Stimulated activated naive CD8-positive, alpha-beta T cell treated with anti-CD3 and anti-CD28 coated beads, Interleukin-15, amount 100 ng/mL, for 72 hours (primary cell): ENCODE measurements at regions not wholly inside any gene's neighbourhood (a gene's known extent, or its start where the extent isn't known, plus 50 kb on each side); places are given as distances from the start of the nearest gene placed in this dataset.

Experiments used
- ATAC-seq: fragments of 150-1000 bp; cut with Tn5 transposase; 2 replicates; pipeline ENCODE4 v1.10.0; 2021; ENCODE audit warnings: mild to moderate bottlenecking, moderate library complexity
- DNase-seq, 2 donors: peaks; one replicate each; pipeline ENCODE4 v3.0.0; 2021 to 2022
- H3K27ac Mint-ChIP-seq, 2 donors: one replicate each; pipeline ENCODE4 v1.8.0; 2022; ENCODE audit warnings: mild to moderate bottlenecking in 2 of 2, mixed read lengths in 2 of 2, moderate library complexity in 2 of 2
- H3K27me3 Mint-ChIP-seq: one replicate; pipeline ENCODE4 v1.8.0; 2022; ENCODE audit warnings: mixed read lengths
- H3K4me1 Mint-ChIP-seq: one replicate; pipeline ENCODE4 v1.8.0; 2022; ENCODE audit warnings: mild to moderate bottlenecking, mixed read lengths
- H3K4me3 Mint-ChIP-seq, 2 donors: one replicate each; pipeline ENCODE4 v1.8.0; 2022; ENCODE audit warnings: mild to moderate bottlenecking in 2 of 2, mixed read lengths in 2 of 2, moderate library complexity in 1 of 2
- H3K9me3 Mint-ChIP-seq, 2 donors: one replicate each; pipeline ENCODE4 v1.8.0; 2022; ENCODE audit warnings: mixed read lengths in 2 of 2

DNA sequence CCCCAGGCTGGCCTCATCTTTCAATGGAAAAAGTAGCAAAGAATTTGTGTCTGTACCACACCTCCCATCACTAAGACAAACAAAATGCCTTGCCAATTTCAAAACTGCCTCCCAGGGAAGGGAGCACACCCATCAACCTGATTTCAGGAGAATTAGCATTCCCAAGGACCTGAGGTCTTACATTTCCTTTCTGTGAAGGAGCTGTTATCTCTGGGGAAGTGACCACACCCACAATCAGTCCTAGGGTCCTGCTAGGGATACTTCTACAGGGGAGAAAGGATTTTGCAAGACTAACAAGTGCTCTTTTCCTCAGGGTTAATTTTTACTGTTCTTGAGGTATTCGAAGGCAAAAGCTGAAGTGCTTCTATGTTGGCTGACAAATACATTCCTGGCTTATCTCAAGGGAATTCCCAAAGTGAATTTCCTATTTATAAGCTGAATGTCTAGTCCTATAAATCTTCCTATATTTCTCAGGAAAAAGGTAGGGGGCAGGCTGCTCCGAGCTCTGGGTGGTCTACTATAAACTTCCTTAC, 97.4 kb upstream of the ITGA1 start:
- Mint-ChIP-seq H3K4me1 (peaks cover 10% of the 10 kb centered on the region), H3K27ac (no peak overlapping the region), H3K9me3 (no peaks in the 10 kb centered on the region), H3K4me3 (no peak overlapping the region), H3K27me3 (no peaks in the 10 kb centered on the region)
- ATAC-seq (no peak), DNase-seq (no peak)

DNA sequence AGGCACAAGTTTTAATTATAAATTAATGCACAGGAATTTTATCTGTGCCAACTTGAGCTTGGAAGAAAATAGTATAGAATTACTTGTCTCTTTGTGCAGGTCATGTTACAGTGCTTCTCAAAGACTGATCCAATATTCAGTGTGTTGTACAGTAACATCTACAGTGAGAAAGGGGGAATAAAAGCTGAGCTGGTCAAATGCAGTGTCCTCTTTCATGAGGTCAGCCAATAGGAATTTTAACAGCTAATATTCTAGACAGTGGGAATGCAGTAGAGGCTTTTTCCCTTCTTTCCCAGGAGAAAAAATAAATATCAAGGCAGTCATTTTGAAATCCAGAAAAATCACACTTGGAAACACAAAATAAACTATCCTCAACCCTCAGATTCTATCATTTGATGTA, 95.7 kb upstream of the ITGA1 start:
- H3K4me1 Mint-ChIP-seq: peaks cover 10% of the 10 kb centered on the region
- H3K27me3 Mint-ChIP-seq: no peaks in the 10 kb centered on the region
- no peak for ATAC-seq
- no peak overlapping the region for H3K27ac Mint-ChIP-seq
- H3K4me3 Mint-ChIP-seq: no peak overlapping the region
- H3K9me3 Mint-ChIP-seq: no peaks in the 10 kb centered on the region
- DNase-seq: no peak

DNA sequence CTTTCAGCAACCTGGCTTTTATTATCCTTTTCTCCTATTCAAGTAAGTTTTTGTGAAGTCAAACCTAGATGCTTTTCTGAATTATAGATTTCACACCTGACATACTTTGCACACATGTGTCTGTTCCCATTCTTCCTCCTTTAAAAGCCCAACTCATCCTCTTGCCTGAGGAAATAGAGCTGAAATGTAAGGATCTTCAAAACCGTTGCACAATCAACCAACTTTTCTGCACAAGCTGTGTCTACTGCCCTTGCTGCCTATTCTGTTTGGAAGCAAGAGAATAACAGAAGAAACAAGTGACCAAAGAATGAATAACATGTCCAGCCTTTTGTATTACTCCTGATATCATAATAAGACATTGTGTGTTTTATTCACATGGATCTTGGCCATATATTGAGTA, 95.1 kb upstream of the ITGA1 start:
- H3K27me3 Mint-ChIP-seq: no peaks in the 10 kb centered on the region
- peaks cover 10% of the 10 kb centered on the region for H3K4me1 Mint-ChIP-seq
- no peak for ATAC-seq
- H3K27ac Mint-ChIP-seq: no peak overlapping the region
- no peak overlapping the region for H3K4me3 Mint-ChIP-seq
- DNase-seq: no peak
- no peaks in the 10 kb centered on the region for H3K9me3 Mint-ChIP-seq

DNA sequence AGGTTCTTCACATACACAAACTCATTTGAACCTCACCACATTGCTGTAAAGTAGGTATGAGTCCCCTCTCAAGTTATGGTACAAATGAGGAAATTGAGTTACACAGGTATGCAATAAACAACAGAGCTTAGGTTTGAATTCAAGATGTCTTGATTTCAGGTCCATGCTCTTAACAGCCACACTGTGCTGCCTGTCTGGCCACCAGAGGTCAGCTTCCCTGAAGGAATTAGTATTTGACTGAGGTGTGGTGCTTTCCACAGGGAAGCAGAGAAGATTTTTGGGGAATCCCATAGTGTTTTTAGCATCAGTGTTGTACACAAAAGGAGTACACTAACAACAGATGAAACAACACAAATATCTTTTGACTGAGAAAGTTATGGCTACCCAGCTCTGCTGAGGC, 94.4 kb upstream of the ITGA1 start:
- Mint-ChIP-seq H3K4me1 (peaks cover 10% of the 10 kb centered on the region), H3K4me3 (no peak overlapping the region), H3K27me3 (no peaks in the 10 kb centered on the region), H3K9me3 (no peaks in the 10 kb centered on the region), H3K27ac (no peak overlapping the region)
- peak in 1 of 2 donors; percentile 14 for DNase-seq
- peak; percentile 56 for ATAC-seq

DNA sequence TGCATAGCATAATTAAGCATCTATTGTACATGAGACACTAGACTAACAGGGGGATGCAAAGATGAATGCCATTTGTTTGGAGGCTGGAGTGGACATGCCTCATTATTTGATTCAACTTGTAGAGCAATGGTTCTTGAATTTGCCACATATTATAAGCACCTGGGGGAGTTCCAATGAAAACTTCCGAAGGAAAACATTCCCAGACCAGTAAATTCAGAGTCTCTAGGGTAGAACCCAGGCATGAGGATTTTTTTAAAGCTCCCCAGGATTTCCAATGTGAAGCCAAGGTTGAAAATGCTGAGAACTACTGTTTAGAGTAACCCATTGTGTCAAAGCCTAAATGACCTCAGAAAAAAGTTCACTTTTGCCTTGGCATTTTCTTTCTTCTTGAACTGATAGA, 93.9 kb upstream of the ITGA1 start:
- Mint-ChIP-seq H3K4me3 (no peak overlapping the region), H3K9me3 (no peaks in the 10 kb centered on the region), H3K27me3 (no peaks in the 10 kb centered on the region), H3K27ac (no peak overlapping the region), H3K4me1 (peaks cover 10% of the 10 kb centered on the region)
- no peak for DNase-seq
- ATAC-seq: no peak

DNA sequence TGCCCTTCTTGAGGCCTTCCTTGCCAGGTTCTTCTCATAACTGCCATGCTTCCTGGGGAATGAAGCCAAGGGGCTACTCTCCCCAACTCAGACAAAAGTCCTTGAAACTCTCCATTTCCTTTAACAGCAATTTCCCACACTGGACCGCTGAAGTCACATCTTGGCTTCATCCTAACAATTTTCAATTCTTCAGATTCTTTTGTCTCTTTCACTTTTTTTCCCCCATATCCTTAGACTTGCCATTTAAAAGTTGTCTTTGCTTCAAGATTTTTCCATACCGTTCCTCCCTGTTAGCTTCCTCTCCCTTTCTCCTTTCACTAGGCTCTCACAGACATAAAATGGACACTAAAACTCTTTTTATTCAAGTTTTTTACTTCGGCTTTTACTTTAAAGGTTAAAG, 93.1 kb upstream of the ITGA1 start:
- no peak overlapping the region for H3K4me3 Mint-ChIP-seq
- no peak for ATAC-seq

DNA sequence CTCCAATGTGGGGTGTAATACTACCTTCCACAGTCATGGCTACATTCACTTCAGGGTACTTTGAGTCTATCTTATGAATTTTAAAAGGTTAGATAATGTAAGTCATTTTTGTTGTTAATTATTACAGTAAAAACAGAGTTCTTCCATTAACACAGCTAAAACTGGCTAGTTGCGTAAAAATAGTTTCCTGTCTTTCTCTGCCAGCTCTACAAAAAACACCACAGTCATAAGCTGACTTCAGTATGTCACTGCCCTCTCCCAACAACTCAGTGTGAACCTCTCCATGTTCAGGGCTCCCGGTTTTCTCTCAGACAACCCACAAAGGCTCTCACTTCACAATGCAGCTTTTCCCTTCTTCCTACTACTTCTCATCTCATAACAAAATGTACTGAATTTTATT, 84.8 kb upstream of the ITGA1 start:
- DNase-seq: no peak
- no peak for ATAC-seq
- H3K27ac Mint-ChIP-seq: no peak overlapping the region
- H3K27me3 Mint-ChIP-seq: no peaks in the 10 kb centered on the region
- no peak overlapping the region for H3K4me3 Mint-ChIP-seq
- peaks cover 11% of the 10 kb centered on the region for H3K4me1 Mint-ChIP-seq
- H3K9me3 Mint-ChIP-seq: no peaks in the 10 kb centered on the region

More for the DNA sequence above, 93.1 kb upstream of the ITGA1 start:
- Mint-ChIP-seq H3K4me1 (peaks cover 10% of the 10 kb centered on the region), H3K9me3 (no peaks in the 10 kb centered on the region), H3K27me3 (no peaks in the 10 kb centered on the region), H3K27ac (no peak overlapping the region)
- no peak for DNase-seq

DNA sequence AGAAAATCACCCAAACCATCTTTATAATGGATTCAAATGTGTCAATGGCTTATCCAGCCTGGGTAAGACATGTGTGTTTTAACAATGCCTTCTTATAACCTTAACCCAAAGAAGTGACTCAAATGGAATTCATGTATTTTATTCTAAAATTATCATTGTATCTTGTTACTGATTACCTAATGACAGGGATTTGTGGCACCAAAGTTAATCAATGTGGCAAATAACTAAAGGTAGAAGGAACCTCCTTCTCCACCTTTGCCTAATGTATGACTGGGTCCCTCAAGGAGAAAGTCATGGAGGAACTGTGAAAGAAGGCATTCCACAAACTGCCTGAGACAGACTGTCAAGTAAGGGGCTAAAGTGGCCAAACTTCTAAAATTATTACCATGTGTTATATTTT, 84.4 kb upstream of the ITGA1 start:
- H3K4me1 Mint-ChIP-seq: peaks cover 11% of the 10 kb centered on the region
- H3K27me3 Mint-ChIP-seq: no peaks in the 10 kb centered on the region
- H3K4me3 Mint-ChIP-seq: no peak overlapping the region
- no peak for DNase-seq
- no peaks in the 10 kb centered on the region for H3K9me3 Mint-ChIP-seq
- no peak overlapping the region for H3K27ac Mint-ChIP-seq
- no peak for ATAC-seq

DNA sequence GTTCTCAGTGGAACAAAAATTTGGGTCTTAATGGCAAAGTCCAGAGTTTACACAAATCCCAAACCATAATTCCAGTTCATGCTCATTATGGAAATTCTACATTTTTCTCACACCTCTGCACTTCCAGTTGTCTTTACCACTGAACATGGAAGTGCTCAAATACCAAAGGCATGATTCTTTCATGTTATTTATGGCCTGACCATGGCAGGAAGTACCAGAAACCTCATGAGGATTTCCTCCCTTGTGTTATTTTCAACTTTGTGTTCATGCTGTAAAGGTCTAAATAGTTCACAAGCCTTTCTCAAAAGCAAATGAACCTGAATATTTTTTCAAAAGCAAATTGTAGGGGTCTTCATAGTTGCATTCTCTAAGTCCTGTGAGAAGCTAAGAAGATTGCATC, 82.0 kb upstream of the ITGA1 start:
- ATAC-seq (no peak), DNase-seq (no peak)
- H3K27me3 Mint-ChIP-seq: no peaks in the 10 kb centered on the region
- H3K4me3 Mint-ChIP-seq: no peak overlapping the region
- peaks cover 26% of the 10 kb centered on the region for H3K4me1 Mint-ChIP-seq
- H3K9me3 Mint-ChIP-seq: no peaks in the 10 kb centered on the region
- no peak overlapping the region for H3K27ac Mint-ChIP-seq

DNA sequence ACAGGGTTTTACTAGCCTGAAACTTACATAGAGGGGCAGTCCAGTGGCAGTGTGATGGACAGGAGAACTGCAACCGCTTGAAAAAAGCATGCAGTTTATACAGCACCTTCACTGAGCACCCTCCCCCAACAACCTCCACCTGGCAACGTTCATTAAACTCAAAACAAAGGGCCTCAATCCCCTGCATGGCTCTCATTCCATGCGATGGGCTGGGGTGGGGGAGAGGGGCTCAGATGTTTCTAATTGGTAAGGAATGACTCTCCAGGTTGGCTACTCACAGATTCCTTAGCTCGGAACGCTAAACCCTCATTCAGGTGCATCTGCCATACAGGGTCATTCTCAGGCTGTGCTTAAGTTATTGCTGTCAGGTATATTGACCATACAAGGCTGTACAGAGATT, 80.9 kb upstream of the ITGA1 start:
- Mint-ChIP-seq H3K4me1 (peaks cover 26% of the 10 kb centered on the region), H3K4me3 (no peak overlapping the region), H3K27me3 (no peaks in the 10 kb centered on the region), H3K27ac (no peak overlapping the region), H3K9me3 (no peaks in the 10 kb centered on the region)
- ATAC-seq: no peak
- DNase-seq: no peak

DNA sequence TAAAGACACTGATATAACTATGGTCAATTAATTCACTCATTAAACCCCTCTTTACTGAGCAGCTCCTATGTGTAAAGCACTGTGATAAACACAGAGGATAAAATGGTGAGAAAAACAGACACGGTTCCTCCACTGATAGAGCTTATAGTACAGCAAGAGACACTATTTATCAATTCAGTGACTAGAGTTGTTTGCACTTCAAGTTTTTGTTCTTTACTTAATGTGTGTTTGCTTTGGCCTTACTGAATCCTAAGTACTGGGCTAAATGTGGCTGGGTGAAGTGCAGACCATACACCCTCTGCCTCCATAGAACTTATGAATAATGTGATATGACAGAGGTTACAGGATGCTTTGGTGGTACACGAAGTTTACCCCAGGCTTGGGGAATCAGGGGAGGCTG, 80.1 kb upstream of the ITGA1 start:
- ATAC-seq (no peak), DNase-seq (no peak)
- no peak overlapping the region for H3K27ac Mint-ChIP-seq
- H3K4me3 Mint-ChIP-seq: no peak overlapping the region
- peaks cover 27% of the 10 kb centered on the region for H3K4me1 Mint-ChIP-seq
- no peaks in the 10 kb centered on the region for H3K27me3 Mint-ChIP-seq
- no peaks in the 10 kb centered on the region for H3K9me3 Mint-ChIP-seq

DNA sequence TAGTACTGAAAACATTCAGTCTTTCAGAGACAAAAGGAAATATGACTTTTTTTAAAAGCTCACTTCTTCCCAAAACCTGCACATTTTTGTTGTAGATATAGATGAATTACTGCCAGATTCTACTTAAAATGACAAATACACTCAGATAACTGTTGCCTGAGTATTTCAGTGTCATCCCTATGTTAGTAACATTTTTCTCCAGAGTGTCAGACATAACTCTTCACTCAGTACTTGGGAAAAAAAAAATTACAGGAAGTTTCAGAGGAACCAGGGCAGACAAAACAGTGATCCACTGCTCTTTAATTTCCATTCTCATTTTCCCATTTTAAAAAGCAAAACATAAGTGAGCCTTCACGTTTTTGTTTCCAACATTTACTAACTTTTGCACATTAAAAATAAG, 79.3 kb upstream of the ITGA1 start:
- H3K9me3 Mint-ChIP-seq: no peaks in the 10 kb centered on the region
- H3K4me3 Mint-ChIP-seq: no peak overlapping the region
- DNase-seq (no peak), ATAC-seq (no peak)
- H3K4me1 Mint-ChIP-seq: peaks cover 32% of the 10 kb centered on the region
- no peaks in the 10 kb centered on the region for H3K27me3 Mint-ChIP-seq
- no peak overlapping the region for H3K27ac Mint-ChIP-seq

DNA sequence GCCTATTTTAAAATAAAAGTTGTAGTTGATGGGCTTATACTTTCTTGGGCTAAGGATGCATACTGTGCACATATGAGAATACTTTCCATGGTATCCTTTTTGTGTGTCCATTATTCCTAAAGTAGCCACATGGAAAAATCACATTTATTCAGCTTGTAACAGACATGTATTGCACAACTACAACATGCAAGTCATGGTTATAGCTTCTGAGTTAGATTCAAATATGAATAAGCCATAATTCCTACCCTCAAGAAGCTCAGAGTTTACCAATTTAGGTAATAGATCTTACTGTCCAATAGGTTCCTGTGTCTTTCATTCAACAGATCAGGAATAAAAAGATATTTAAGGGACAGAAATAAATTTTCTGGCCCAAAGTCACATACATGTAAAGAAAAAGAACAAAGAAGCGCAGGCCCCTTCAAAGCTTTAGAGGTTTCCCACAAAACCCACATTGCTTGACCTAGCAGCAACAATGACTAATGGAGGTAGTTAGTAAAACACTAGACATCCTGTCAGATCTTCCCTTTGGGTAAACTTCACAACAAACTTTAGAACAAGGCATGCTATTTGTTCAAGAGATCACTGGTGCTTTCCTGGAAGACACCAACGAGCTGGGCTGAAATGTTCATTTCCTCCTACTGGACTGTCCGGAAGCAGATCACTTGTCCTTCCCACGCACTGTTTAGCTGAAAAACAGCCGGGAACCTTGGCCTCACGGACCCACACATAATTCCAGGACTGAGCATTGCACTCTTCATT, 78.4 kb upstream of the ITGA1 start:
- no peaks in the 10 kb centered on the region for H3K9me3 Mint-ChIP-seq
- H3K4me1 Mint-ChIP-seq: peaks cover 32% of the 10 kb centered on the region
- H3K27me3 Mint-ChIP-seq: no peaks in the 10 kb centered on the region
- ATAC-seq (peak; percentile 96), DNase-seq (peak; percentile 25 to 45)
- H3K4me3 Mint-ChIP-seq: no peak overlapping the region
- no peak overlapping the region for H3K27ac Mint-ChIP-seq

DNA sequence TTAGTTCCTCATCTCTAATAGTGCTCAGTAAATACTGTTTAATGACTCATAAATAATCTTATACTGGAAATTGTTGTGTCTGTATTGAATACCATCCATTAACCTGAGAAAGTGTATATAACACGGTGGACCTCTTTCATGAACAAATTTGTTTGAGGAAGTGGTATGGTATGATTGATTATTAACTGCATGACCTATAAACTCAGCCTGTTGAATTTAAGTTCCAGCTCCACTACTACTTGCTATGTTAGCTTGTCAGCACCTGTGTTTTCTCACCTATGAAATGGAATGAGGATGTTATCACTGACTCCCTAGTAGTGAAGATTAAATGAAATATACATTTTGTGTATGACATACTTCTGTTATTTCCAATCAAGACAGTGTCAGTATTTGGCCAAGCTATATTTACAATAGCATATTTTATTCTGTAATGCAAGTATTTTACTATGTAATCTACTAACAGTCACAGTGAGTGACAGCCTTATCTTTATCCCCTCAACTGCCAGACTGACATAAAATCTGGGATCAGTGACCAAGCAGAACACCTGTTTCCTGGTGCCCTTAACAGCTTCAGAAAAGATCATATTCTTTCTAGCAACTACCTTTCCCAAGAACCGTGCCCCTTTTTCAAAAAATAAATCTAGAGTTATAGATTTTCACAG, 77.3 kb upstream of the ITGA1 start:
- DNase-seq (no peak), ATAC-seq (no peak)
- Mint-ChIP-seq H3K4me1 (peaks cover 32% of the 10 kb centered on the region), H3K4me3 (peak overlapping the region in 1 of 2 donors; percentile 41), H3K27me3 (no peaks in the 10 kb centered on the region), H3K27ac (no peak overlapping the region), H3K9me3 (peaks cover 0 to 2% of the 10 kb centered on the region in 2 donors)

DNA sequence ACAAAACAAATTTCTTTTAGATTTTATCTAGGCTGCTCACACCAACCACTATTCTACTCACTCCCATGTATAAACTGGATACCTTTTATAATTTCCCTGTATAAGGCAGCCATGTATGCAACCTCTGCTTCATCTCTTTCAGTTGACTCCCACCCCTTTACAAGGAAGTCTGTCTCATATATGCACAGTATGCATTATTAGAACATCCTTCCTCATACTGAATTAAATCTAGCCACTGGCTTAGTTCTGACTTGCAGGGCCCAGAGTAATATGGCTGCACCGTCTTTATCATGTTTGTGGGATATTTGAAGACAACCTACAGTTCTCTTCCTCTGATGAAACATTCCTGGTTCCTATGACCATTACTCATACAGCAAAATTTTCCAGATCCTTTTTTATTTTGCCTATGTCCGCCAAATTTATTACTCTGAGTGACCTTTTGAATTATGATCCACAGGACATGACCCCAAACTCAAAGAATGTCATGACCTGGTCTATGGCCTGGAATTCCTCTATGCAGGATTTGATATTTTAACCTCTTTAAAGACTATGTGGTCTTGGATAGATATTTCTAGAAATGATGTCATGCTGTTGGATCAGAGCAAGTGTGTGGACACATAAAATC, 76.6 kb upstream of the ITGA1 start:
- peaks cover 0 to 6% of the 10 kb centered on the region in 2 donors for H3K9me3 Mint-ChIP-seq
- no peak overlapping the region for H3K4me3 Mint-ChIP-seq
- H3K4me1 Mint-ChIP-seq: peaks cover 25% of the 10 kb centered on the region
- no peaks in the 10 kb centered on the region for H3K27me3 Mint-ChIP-seq
- DNase-seq (no peak), ATAC-seq (no peak)
- no peak overlapping the region for H3K27ac Mint-ChIP-seq

DNA sequence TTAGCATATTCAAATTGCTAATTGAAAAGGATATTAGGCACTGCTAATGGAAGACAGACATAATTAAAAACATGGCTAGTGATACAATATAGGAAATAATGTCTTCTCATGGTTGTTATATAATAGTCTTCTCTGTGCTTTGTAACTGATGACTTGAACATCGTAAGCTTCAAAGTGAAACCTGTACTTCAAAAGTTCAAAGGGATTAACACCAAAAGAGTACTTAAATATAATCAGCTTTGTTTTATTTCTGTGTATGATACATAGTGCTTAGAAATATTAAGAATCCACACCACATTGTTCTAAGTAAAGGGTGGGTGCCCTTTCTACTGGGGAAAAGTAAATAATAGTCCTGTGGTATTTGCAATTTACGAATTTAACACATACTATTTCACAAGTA, 75.4 kb upstream of the ITGA1 start:
- ATAC-seq (peak; percentile 56), DNase-seq (no peak)
- H3K27ac Mint-ChIP-seq: no peak overlapping the region
- no peak overlapping the region for H3K4me3 Mint-ChIP-seq
- H3K4me1 Mint-ChIP-seq: peaks cover 21% of the 10 kb centered on the region
- peaks cover 6% of the 10 kb centered on the region in 2 donors for H3K9me3 Mint-ChIP-seq
- no peaks in the 10 kb centered on the region for H3K27me3 Mint-ChIP-seq
